Adrenal gland (tissue), 9 donors: ENCODE measurements at regions not wholly inside any gene's neighbourhood (a gene's known extent, or its start where the extent isn't known, plus 50 kb on each side); places are given as distances from the start of the nearest gene placed in this dataset.

Experiments used
- DNase-seq, 7 donors: peaks; one replicate each; pipeline ENCODE4 v3.0.0-alpha.2; 2019 to 2020
- H3K27ac ChIP-seq, 5 donors: fragments of 200-600 bp; sonication (generic) in 4 of 5; 1 replicate in 3 of 5; 2 replicates in 2 of 5; pipeline versions ENCODE4 v1.5.1 to v1.8.0; 2016 to 2020; ENCODE audit warnings: mild to moderate bottlenecking in 1 of 5
- H3K27me3 ChIP-seq: fragments of 200-600 bp; 2 replicates; pipeline ENCODE4 v1.8.0; 2021
- H3K36me3 ChIP-seq, 2 donors: fragments of 200-600 bp; replicated peaks in 1 of 2; 1 replicate in 1 of 2; 2 replicates in 1 of 2; pipeline versions ENCODE4 v1.5.1 to v1.8.0; 2018 to 2022
- H3K4me1 ChIP-seq, 2 donors: fragments of 200-600 bp; replicated peaks in 1 of 2; 1 replicate in 1 of 2; 2 replicates in 1 of 2; pipeline versions ENCODE4 v1.5.1 to v1.8.0; 2018 to 2021
- H3K4me3 ChIP-seq, 4 donors: fragments of 200-600 bp; sonication (generic) in 3 of 4; one replicate each; pipeline ENCODE4 v1.5.1; 2016 to 2018
- H3K9me3 ChIP-seq, 3 donors: fragments of 200-600 bp; sonication (generic) in 1 of 3; replicated peaks in 1 of 3; 1 replicate in 2 of 3; 2 replicates in 1 of 3; pipeline versions ENCODE4 v1.5.1 to v1.8.0; 2016 to 2021
- CTCF ChIP-seq, 6 experiments: fragments of 450-650 bp in 4 of 6; fragments of 200-600 bp in 2 of 6; sonication (generic) in 1 of 6; IDR thresholded peaks; 1 replicate in 5 of 6; 2 replicates in 1 of 6; pipeline versions ENCODE4 v1.5.1 to v1.8.0; 2016 to 2021; ENCODE audit warnings: antibody characterized with exemption in 6 of 6, mild to moderate bottlenecking in 2 of 6, moderate library complexity in 1 of 6
- POLR2A ChIP-seq, 2 donors: fragments of 450-650 bp; IDR thresholded peaks; one replicate each; pipeline ENCODE4 v1.6.1; 2017; ENCODE audit warnings: antibody characterized with exemption in 2 of 2, mild to moderate bottlenecking in 2 of 2, moderate library complexity in 1 of 2
- WGBS, 4 donors: extraction: QIAGEN DNeasy Blood & Tissue Kit in 2 of 4; methylation state at CpG; one replicate each; pipeline versions ENCODE4 v1.1.5 to v1.1.7; 2013 to 2017; 5-methylcytosine and 5-hydroxymethylcytosine counted together
- intact Hi-C, 2 donors: fragments of 100-400 bp; cut with DNase I; formaldehyde crosslinking; loops; one replicate each; pipeline versions ENCODE4 v1.14.1 to v1.15.0; 2022 to 2023
- donor health status: healthy with polysubstance abuse.
- donor health status: Bipolar disorder and iron deficiency.
- donor health status: DM: yes; HTN: yes; CAD: no.
- donor health status: DM: no; HTN: no; CAD: no.
- donor health status: DM: no; HTN: no; CAD: no.

DNA sequence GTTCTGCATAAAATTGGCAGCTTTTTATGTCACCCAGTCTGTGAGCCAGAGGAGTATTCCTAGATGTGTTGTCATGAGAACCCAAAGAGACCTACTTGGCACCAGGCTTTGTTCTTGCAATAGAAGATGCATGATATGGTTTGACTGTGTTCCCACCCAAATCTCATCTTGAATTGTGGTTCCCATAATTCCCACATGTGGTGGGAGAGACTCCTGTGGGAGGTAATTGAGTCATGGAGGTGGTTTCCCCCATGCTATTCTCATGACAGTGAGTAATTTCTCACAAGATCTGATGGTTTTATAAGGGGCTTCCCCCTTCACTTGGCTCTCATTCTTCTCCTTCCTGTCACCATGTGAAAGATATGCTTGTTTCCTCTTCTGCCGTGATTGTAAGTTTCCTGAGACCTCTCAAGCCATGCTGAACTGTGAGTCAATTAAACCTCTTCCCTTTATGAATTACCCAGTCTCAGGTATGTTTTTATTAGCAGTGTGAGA lies 572.0 kb upstream of the ATP2B1 start:
- TF ChIP-seq POLR2A (IDR thresholded peaks at IDR 0.05) (no peak), CTCF (IDR thresholded peaks at IDR 0.05) (no peak)
- no peaks in the 10 kb centered on the region for H3K27me3 ChIP-seq
- no peak for DNase-seq
- no peaks in the 10 kb centered on the region for H3K36me3 ChIP-seq
- H3K9me3 ChIP-seq = no peaks in the 10 kb centered on the region
- H3K27ac ChIP-seq = no peak overlapping the region
- H3K4me1 ChIP-seq = no peaks in the 10 kb centered on the region
- H3K4me3 ChIP-seq = no peak overlapping the region
- 39 to 52% (median 50%) methylated on average over 1 of the region's 1 CpG for WGBS, 4 donors
- intact Hi-C loops = no loop called here

DNA sequence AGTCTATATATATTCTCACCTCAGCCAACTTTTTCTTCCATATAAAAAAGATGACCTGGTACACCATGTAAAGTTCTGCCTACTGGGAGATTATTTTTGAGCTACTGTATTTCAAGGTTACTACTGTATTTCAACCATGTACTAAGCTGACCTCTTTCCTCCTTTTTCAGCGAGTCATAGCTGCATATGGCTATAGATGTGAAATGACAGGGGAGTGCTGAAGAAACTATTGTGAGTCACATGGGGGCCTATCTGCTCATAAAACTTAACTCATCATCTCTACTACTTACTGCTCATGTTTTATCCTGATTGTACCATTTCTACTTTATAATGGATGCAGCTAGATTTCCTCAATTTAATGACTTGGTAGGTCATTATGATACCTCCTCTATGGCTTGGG lies 571.4 kb upstream of the ATP2B1 start:
- Histone ChIP-seq H3K27me3 (no peaks in the 10 kb centered on the region), H3K4me3 (no peak overlapping the region), H3K27ac (no peak overlapping the region), H3K36me3 (no peaks in the 10 kb centered on the region), H3K4me1 (no peaks in the 10 kb centered on the region), H3K9me3 (no peaks in the 10 kb centered on the region)
- 45 to 68% (median 54%) methylated on average over 1 of the region's 1 CpG for WGBS, 4 donors
- intact Hi-C loops = no loop called here
- no peak for DNase-seq
- TF ChIP-seq CTCF (IDR thresholded peaks at IDR 0.05) = no peak

DNA sequence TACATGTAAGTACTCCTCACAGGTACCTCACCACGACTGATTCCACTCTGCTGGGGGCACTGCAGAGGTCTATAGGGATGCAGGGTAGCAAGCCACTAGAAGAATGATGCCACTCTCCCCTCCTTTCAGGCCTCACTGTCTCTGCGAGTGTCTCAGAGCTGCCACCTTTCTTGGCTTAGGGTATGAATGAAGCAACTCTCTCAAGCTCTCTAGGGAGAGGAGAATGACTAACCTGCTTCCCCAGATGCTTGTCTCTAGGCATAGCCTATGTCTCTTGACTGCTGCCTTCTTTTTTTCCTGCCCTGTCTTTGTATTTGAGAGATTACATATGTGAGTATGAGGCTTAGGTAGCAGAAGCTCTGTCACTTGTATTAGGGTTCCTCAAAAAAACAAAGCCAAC lies 566.5 kb upstream of the ATP2B1 start:
- DNase-seq = no peak
- Histone ChIP-seq H3K27me3 (no peaks in the 10 kb centered on the region), H3K4me3 (no peak overlapping the region), H3K9me3 (no peaks in the 10 kb centered on the region), H3K4me1 (no peaks in the 10 kb centered on the region), H3K36me3 (no peaks in the 10 kb centered on the region), H3K27ac (no peak overlapping the region)
- intact Hi-C loops = no loop called here
- TF ChIP-seq CTCF (IDR thresholded peaks at IDR 0.05) = no peak
- no peak for TF ChIP-seq POLR2A (IDR thresholded peaks at IDR 0.05)
- 62 to 71% (median 68%) methylated on average over 2 of the region's 2 CpGs for WGBS, 4 donors

DNA sequence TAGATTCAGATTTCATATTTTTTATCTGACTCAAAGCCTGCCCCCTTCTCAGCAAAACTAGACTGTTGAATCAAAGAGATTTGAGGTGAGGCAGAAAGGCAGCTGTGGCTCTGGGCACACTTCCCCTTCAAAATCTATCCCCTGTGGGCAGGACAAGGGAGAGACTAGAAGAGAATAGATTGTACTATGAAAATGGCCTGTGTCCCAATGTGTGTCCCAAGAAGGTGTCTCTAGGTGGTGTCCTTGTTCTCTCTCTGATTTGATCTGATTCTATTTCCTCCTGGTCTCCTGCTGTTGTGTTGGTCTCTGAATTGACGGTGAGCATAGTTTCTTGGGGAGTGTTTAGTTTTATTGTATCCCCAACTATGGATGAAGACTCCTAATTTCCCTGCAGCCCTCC lies 565.8 kb upstream of the ATP2B1 start:
- TF ChIP-seq POLR2A (IDR thresholded peaks at IDR 0.05) (no peak), CTCF (IDR thresholded peaks at IDR 0.05) (no peak)
- no peak overlapping the region for H3K4me3 ChIP-seq
- WGBS, 4 donors = 72 to 76% (median 73%) methylated on average over 1 of the region's 1 CpG
- H3K36me3 ChIP-seq = no peaks in the 10 kb centered on the region
- intact Hi-C loops = no loop called here
- no peaks in the 10 kb centered on the region for H3K27me3 ChIP-seq
- no peaks in the 10 kb centered on the region for H3K4me1 ChIP-seq
- H3K27ac ChIP-seq = no peak overlapping the region
- no peak for DNase-seq
- H3K9me3 ChIP-seq = no peaks in the 10 kb centered on the region
